Liver (tissue), 8 donors: ENCODE measurements at regions not wholly inside any gene's neighbourhood (a gene's known extent, or its start where the extent isn't known, plus 50 kb on each side); places are given as distances from the start of the nearest gene placed in this dataset.

Source experiments
- DNase-seq: peaks from one replicate; pipeline ENCODE4 v3.0.0-alpha.2; 2017; ENCODE audit warnings: low spot score
- H3K27ac ChIP-seq, 2 donors: one replicate each; pipeline ENCODE4 v1.7.0; 2013; ENCODE audit warnings: inconsistent platforms in 2 of 2, low read length in 2 of 2, control low read depth in 1 of 2, low read depth in 1 of 2, mild to moderate bottlenecking in 1 of 2
- H3K27me3 ChIP-seq, 4 donors: one replicate each; pipeline versions ENCODE4 v1.6.1 to v1.7.0; 2013; ENCODE audit warnings: low read length in 3 of 4, inconsistent platforms in 1 of 4, mild to moderate bottlenecking in 1 of 4, moderate library complexity in 1 of 4; ENCODE audit not compliant: control insufficient read depth in 4 of 4, insufficient read depth in 4 of 4
- H3K36me3 ChIP-seq, 4 donors: one replicate each; pipeline versions ENCODE4 v1.6.1 to v1.7.0; 2013; ENCODE audit warnings: low read length in 3 of 4, mild to moderate bottlenecking in 3 of 4, low read depth in 1 of 4, moderate library complexity in 1 of 4; ENCODE audit not compliant: control insufficient read depth in 4 of 4, insufficient read depth in 3 of 4
- H3K4me1 ChIP-seq, 4 donors: one replicate each; pipeline versions ENCODE4 v1.6.1 to v1.7.0; 2013; ENCODE audit warnings: low read length in 3 of 4, mild to moderate bottlenecking in 3 of 4, moderate library complexity in 1 of 4; ENCODE audit not compliant: control insufficient read depth in 4 of 4, insufficient read depth in 4 of 4
- H3K4me3 ChIP-seq, 3 donors: one replicate each; pipeline versions ENCODE4 v1.6.1 to v1.7.0; 2013; ENCODE audit warnings: low read length in 3 of 3, control low read depth in 1 of 3, low read depth in 1 of 3, mild to moderate bottlenecking in 1 of 3
- H3K9ac ChIP-seq, 2 donors: one replicate each; pipeline ENCODE4 v1.7.0; 2013; ENCODE audit warnings: low read length in 2 of 2, mild to moderate bottlenecking in 2 of 2, moderate library complexity in 2 of 2, control low read depth in 1 of 2, low read depth in 1 of 2
- H3K9me3 ChIP-seq, 4 donors: one replicate each; pipeline versions ENCODE4 v1.6.1 to v1.7.0; 2013; ENCODE audit warnings: low read length in 3 of 4; ENCODE audit not compliant: control insufficient read depth in 4 of 4
- ATF3 ChIP-seq: IDR thresholded peaks from 2 replicates; pipeline ENCODE4 v1.6.1; 2016; ENCODE audit warnings: antibody characterized with exemption
- CTCF ChIP-seq: fragments of 150-350 bp; IDR thresholded peaks from 2 replicates; pipeline ENCODE4 v1.5.1; 2017; ENCODE audit warnings: improper control_type of control experiment, low read depth, low read length; ENCODE audit not compliant: missing input control
- EGR1 ChIP-seq, 2 donors: IDR thresholded peaks; 2 replicates each; pipeline ENCODE4 v1.6.1; 2016 to 2018; ENCODE audit warnings: antibody characterized with exemption in 2 of 2, low read depth in 2 of 2
- FOXA1 ChIP-seq: IDR thresholded peaks from 2 replicates; pipeline ENCODE4 v1.6.1; 2016; ENCODE audit warnings: antibody characterized with exemption
- FOXA2 ChIP-seq: IDR thresholded peaks from 2 replicates; pipeline ENCODE4 v1.6.1; 2016; ENCODE audit warnings: antibody characterized with exemption
- HNF4G ChIP-seq: IDR thresholded peaks from 2 replicates; pipeline ENCODE4 v1.6.1; 2016; ENCODE audit warnings: antibody characterized with exemption
- JUND ChIP-seq, 2 donors: IDR thresholded peaks; 2 replicates each; pipeline ENCODE4 v1.6.1; 2016; ENCODE audit warnings: antibody characterized with exemption in 2 of 2
- MAX ChIP-seq: IDR thresholded peaks from 2 replicates; pipeline ENCODE4 v1.6.1; 2016; ENCODE audit warnings: antibody characterized with exemption
- NR2F2 ChIP-seq: IDR thresholded peaks from 2 replicates; pipeline ENCODE4 v1.6.1; 2016; ENCODE audit warnings: antibody characterized with exemption
- RAD21 ChIP-seq, 2 donors: IDR thresholded peaks; 2 replicates each; pipeline ENCODE4 v1.6.1; 2016; ENCODE audit warnings: antibody characterized with exemption in 2 of 2, mild to moderate bottlenecking in 2 of 2
- REST ChIP-seq: IDR thresholded peaks from 2 replicates; pipeline ENCODE4 v1.6.1; 2016; ENCODE audit warnings: antibody characterized with exemption, mild to moderate bottlenecking
- RXRA ChIP-seq, 2 donors: IDR thresholded peaks; 2 replicates each; pipeline ENCODE4 v1.6.1; 2017 to 2018; ENCODE audit warnings: antibody characterized with exemption in 2 of 2, mild to moderate bottlenecking in 1 of 2
- SP1 ChIP-seq: IDR thresholded peaks from 2 replicates; pipeline ENCODE4 v1.6.1; 2018; ENCODE audit warnings: antibody characterized with exemption, mild to moderate bottlenecking
- TAF1 ChIP-seq: conservative IDR thresholded peaks from 2 replicates; pipeline ENCODE4 v1.6.1; 2016; ENCODE audit warnings: antibody characterized with exemption, mild to moderate bottlenecking
- YY1 ChIP-seq: IDR thresholded peaks from 2 replicates; pipeline ENCODE4 v1.6.1; 2016; ENCODE audit warnings: antibody characterized with exemption, mild to moderate bottlenecking
- ZBTB33 ChIP-seq: IDR thresholded peaks from 2 replicates; pipeline ENCODE4 v1.6.1; 2016; ENCODE audit warnings: antibody characterized with exemption
- WGBS: extraction: QIAGEN DNeasy Blood & Tissue Kit; methylation state at CpG from one replicate; pipeline ENCODE4 v1.1.7; 2013; 5-methylcytosine and 5-hydroxymethylcytosine counted together
- donor health status: healthy.
- donor health status: healthy.
- donor health status: healthy.
- donor health status: healthy.
- donor health status: healthy.

GRCh38 chrX:140920416-140920815 lies 82.0 kb upstream of the SPANXB1 start:
- Histone ChIP-seq H3K4me3 (no peak overlapping the region), H3K9me3 (no peaks in the 10 kb centered on the region), H3K9ac (no peak overlapping the region), H3K36me3 (no peaks in the 10 kb centered on the region), H3K4me1 (no peaks in the 10 kb centered on the region), H3K27me3 (no peaks in the 10 kb centered on the region), H3K27ac (no peak overlapping the region)
- 96% methylated on average over 5 of the region's 5 CpGs for WGBS
- TF ChIP-seq RAD21 (IDR thresholded peaks at IDR 0.05) (no peak), NR2F2 (no peak), REST (no peak), YY1 (no peak), TAF1 (no peak), FOXA1 (no peak), CTCF (no peak), EGR1 (IDR thresholded peaks at IDR 0.05; ENCODE audit: low read depth in 2 of 2) (no peak), FOXA2 (no peak), ATF3 (no peak), ZBTB33 (no peak), RXRA (IDR thresholded peaks at IDR 0.05) (no peak), MAX (no peak), JUND (IDR thresholded peaks at IDR 0.05) (no peak)
- DNase-seq: no peak

- Histone ChIP-seq H3K27ac (no peak overlapping the region), H3K9ac (no peak overlapping the region), H3K4me1 (no peaks in the 10 kb centered on the region), H3K27me3 (no peaks in the 10 kb centered on the region), H3K9me3 (no peaks in the 10 kb centered on the region), H3K4me3 (no peak overlapping the region), H3K36me3 (no peaks in the 10 kb centered on the region)
- DNase-seq: no peak
- WGBS: 84% methylated on average over 4 of the region's 4 CpGs
- TF ChIP-seq REST (no peak), SP1 (no peak), HNF4G (no peak), NR2F2 (no peak), YY1 (no peak), RAD21 (IDR thresholded peaks at IDR 0.05) (no peak)
Measured at GRCh38 chrX:140923118-140923517, 79.3 kb upstream of the SPANXB1 start.
